ENCODE measurements at regions not wholly inside any gene's neighbourhood (a gene's known extent, or its start where the extent isn't known, plus 50 kb on each side); places are given as distances from the start of the nearest gene placed in this dataset.

DNA sequence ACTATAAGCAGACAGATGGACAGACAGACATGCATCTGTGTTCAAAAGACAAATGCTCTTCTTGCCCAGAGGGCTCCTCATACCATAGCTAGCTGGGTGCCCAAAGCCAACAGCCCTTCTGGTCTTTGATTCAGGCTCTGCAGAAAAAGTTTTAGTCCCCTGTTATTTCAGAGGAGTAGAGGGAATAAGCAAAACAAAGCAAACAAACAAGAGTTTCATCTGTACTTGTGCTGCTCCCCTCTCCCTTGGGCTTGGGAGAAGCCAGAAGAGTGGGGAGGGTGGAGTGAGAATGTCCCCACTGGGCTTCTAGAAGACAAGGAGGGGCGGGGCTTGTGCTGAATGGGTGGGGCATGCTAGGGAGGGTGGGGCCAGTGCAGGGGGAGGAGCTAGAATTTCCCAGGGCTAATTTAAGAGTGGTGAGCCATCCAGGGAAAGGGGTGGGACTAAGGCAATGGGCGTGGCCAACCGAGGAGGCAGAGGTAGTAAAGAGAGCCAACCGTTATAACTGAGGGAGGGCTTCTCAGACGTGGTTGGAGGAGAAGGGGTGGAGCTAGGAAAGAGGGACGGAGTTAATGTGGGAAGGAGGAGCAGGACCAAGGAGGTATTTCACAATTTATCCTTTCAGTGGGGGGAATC, 101.2 kb upstream of the MGMT start:
- TF ChIP-seq POLR2A (IDR thresholded peaks at IDR 0.05), result no peak
- TF ChIP-seq, protein P1, sequence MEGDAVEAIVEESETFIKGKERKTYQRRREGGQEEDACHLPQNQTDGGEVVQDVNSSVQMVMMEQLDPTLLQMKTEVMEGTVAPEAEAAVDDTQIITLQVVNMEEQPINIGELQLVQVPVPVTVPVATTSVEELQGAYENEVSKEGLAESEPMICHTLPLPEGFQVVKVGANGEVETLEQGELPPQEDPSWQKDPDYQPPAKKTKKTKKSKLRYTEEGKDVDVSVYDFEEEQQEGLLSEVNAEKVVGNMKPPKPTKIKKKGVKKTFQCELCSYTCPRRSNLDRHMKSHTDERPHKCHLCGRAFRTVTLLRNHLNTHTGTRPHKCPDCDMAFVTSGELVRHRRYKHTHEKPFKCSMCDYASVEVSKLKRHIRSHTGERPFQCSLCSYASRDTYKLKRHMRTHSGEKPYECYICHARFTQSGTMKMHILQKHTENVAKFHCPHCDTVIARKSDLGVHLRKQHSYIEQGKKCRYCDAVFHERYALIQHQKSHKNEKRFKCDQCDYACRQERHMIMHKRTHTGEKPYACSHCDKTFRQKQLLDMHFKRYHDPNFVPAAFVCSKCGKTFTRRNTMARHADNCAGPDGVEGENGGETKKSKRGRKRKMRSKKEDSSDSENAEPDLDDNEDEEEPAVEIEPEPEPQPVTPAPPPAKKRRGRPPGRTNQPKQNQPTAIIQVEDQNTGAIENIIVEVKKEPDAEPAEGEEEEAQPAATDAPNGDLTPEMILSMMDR (IDR thresholded peaks at IDR 0.05), result no peak
- no peak overlapping the region for H3K4me3 ChIP-seq (ENCODE audit: low read depth, poor library complexity, severe bottlenecking)
- WGBS, 2 donors, result 79 to 82% methylated on average over 6 of the region's 6 CpGs
- intact Hi-C loops (cut with DNase I; ENCODE audit: low total_unique reads), result no loop called here
- DNase-seq (ENCODE audit: low spot score in 2 of 2), result no peak

DNA sequence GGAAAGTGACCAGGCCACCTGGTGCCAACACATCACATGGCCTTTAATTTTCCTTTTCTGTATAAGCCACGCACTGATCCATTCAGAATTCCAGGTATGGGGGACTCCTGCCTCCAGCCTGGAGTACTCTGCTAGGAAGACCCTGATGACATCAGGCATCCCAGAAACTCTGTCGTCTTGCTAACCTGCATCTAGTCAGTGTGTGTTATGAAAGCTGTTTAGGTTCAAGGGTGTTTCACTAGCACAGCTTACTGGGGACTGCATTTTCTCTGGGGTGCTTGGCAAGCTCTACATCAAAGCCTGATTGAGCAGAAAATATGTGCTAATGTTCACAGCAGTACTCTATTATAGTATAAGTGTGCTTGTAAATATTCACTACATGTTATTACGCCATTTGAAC, 100.6 kb upstream of the MGMT start:
- H3K4me3 ChIP-seq (ENCODE audit: low read depth, poor library complexity, severe bottlenecking), result no peak overlapping the region
- WGBS, 2 donors, result 81 to 85% methylated on average over 3 of the region's 3 CpGs
- TF ChIP-seq, protein P1 (IDR thresholded peaks at IDR 0.05), result no peak
- TF ChIP-seq POLR2A (IDR thresholded peaks at IDR 0.05), result no peak
- peak in 1 of 2 donors; percentile 5 for DNase-seq (ENCODE audit: low spot score in 2 of 2)
- intact Hi-C loops (cut with DNase I; ENCODE audit: low total_unique reads), result no loop called here

DNA sequence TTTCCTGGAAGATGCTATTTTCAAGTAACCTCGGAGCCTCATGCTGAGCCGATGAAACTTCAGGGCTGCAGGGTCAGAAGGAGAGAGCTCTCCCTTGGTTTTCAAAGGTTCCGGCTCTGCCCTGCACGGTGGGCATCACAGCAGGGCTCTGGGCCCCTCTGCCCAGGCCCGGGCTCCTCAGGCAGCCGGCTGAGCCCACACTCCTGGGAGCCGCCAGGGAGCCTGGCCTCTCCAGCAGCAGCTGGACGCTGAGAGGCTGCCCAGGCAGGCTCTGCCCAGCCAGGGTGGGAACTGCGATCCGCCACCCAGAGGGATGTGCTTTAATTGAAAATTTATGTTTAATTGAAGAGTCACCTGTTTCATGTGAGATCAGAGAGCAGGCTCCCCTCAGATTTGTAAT, 97.5 kb upstream of the MGMT start:
- WGBS, 2 donors, result 69 to 72% methylated on average over 10 of the region's 10 CpGs
- no peak overlapping the region for H3K4me3 ChIP-seq (ENCODE audit: low read depth, poor library complexity, severe bottlenecking)
- intact Hi-C loops (cut with DNase I; ENCODE audit: low total_unique reads), result no loop called here
- TF ChIP-seq POLR2A (IDR thresholded peaks at IDR 0.05), result no peak
- TF ChIP-seq, protein P1 (IDR thresholded peaks at IDR 0.05), result no peak
- DNase-seq (ENCODE audit: low spot score in 2 of 2), result peak in 1 of 2 donors; percentile 53

DNA sequence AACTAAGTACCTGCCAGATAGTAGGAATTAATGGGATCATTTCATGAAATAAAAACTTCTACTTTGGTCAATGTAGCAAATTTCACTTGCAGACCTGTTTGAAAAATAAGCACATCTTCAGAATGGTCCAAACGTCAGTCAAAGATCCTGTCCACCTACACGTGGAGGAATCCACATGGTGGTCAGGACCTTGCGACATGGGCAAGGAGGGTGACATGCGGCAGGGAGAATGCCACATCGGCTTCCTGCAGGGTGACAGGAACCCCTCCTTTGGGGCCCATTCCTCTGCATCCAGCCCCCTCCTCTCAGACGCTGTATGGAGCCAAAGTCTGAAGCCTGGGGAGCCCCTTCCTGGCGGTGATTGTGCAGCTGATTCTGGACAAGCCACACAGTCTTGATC, 95.5 kb upstream of the MGMT start:
- intact Hi-C loops (cut with DNase I; ENCODE audit: low total_unique reads), result no loop called here
- 60 to 69% methylated on average over 7 of the region's 7 CpGs for WGBS, 2 donors
- DNase-seq (ENCODE audit: low spot score in 2 of 2), result peak in 1 of 2 donors; percentile 48
- H3K4me3 ChIP-seq (ENCODE audit: low read depth, poor library complexity, severe bottlenecking), result no peak overlapping the region
- no peak for TF ChIP-seq POLR2A (IDR thresholded peaks at IDR 0.05)
- TF ChIP-seq, protein P1 (IDR thresholded peaks at IDR 0.05), result no peak

DNA sequence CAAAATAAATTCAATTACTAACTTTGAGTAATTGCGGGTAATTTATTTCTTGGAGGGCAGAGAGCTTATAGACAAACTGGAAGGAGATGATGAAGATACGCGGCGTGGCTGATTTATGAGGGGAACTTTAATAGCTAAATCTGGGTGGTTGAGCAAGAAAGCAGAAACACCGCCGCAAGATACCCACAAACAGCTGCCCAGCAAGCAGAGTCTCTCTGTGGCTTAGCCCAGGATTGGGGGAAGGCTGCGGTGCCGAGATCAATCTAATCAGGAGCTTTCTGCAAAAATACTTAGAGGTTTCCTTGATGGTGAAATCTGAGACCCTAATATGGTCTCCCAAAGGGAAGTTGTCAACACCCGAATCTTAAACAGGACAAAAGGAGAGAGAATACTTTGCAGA, 94.9 kb upstream of the MGMT start:
- TF ChIP-seq, protein P1 (IDR thresholded peaks at IDR 0.05), result no peak
- no peak for TF ChIP-seq POLR2A (IDR thresholded peaks at IDR 0.05)
- DNase-seq (ENCODE audit: low spot score in 2 of 2), result peak in 1 of 2 donors; percentile 25
- intact Hi-C loops (cut with DNase I; ENCODE audit: low total_unique reads), result no loop called here
- WGBS, 2 donors, result 55 to 62% methylated on average over 9 of the region's 9 CpGs
- no peak overlapping the region for H3K4me3 ChIP-seq (ENCODE audit: low read depth, poor library complexity, severe bottlenecking)

DNA sequence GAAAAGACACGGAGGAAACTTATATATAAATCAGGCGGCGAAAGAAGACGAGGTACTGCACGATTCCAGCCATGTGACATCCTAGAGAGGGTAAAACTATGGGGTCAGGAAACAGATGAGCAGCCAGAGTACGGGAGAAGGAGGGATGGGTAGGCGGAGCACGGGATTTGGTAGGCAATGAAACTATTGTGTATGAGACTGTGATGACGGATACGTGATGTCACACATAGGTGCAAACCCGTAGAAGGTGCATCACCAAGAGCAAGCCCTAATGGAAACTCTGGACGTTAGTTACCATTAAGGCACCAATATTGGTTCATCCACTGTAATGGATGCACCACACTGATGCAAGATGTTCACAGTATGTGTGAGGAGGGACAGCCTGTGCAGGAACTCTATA, 93.8 kb upstream of the MGMT start:
- WGBS, 2 donors, result 87 to 91% methylated on average over 12 of the region's 12 CpGs
- no peak overlapping the region for H3K4me3 ChIP-seq (ENCODE audit: low read depth, poor library complexity, severe bottlenecking)
- peak in 1 of 2 donors; percentile 59 for DNase-seq (ENCODE audit: low spot score in 2 of 2)
- intact Hi-C loops (cut with DNase I; ENCODE audit: low total_unique reads), result no loop called here
- no peak for TF ChIP-seq POLR2A (IDR thresholded peaks at IDR 0.05)
- TF ChIP-seq, protein P1 (IDR thresholded peaks at IDR 0.05), result no peak

Measured in lower leg skin (tissue), 4 donors.